ENCODE measurements at regions not wholly inside any gene's neighbourhood (a gene's known extent, or its start where the extent isn't known, plus 50 kb on each side); places are given as distances from the start of the nearest gene placed in this dataset.
"Not testable (repeated sequence)": the region's sequence is repeated elsewhere in the genome, so short reads cannot be mapped to it uniquely, and the experiment has no call there.

- Mint-ChIP-seq H3K27ac (no peak overlapping the region), H3K4me1 (no peaks in the 10 kb centered on the region), H3K4me3 (no peak overlapping the region), H3K36me3 (ENCODE audit: low read depth) (no peaks in the 10 kb centered on the region), H3K27me3 (peaks cover 14% of the 10 kb centered on the region)
- no peak for DNase-seq
- ATAC-seq: no peak
- no peaks in the 10 kb centered on the region for H3K9me3 ChIP-seq (ENCODE audit: control insufficient read depth, low read length, poor library complexity, severe bottlenecking)
Measured at GRCh38 chr5:53262348-53262970, 152.9 kb upstream of the MOCS2 start.

- H3K27ac Mint-ChIP-seq: no peak overlapping the region
- H3K9me3 ChIP-seq (ENCODE audit: control insufficient read depth, low read length, poor library complexity, severe bottlenecking): no peaks in the 10 kb centered on the region
- no peaks in the 10 kb centered on the region for H3K4me1 Mint-ChIP-seq
- no peaks in the 10 kb centered on the region for H3K36me3 Mint-ChIP-seq (ENCODE audit: low read depth)
- peaks cover 14% of the 10 kb centered on the region for H3K27me3 Mint-ChIP-seq
- no peak for DNase-seq
- no peak overlapping the region for H3K4me3 Mint-ChIP-seq
- ATAC-seq: no peak
Measured at GRCh38 chr5:53263151-53263550, 153.6 kb upstream of the MOCS2 start.

GRCh38 chr5:53265043-53265442 lies 155.5 kb upstream of the MOCS2 start:
- Mint-ChIP-seq H3K36me3 (ENCODE audit: low read depth) (no peaks in the 10 kb centered on the region), H3K4me1 (no peaks in the 10 kb centered on the region), H3K27ac (no peak overlapping the region), H3K4me3 (no peak overlapping the region), H3K27me3 (peaks cover 14% of the 10 kb centered on the region)
- DNase-seq (no peak), ATAC-seq (no peak)
- H3K9me3 ChIP-seq (ENCODE audit: control insufficient read depth, low read length, poor library complexity, severe bottlenecking): no peaks in the 10 kb centered on the region

- H3K27ac Mint-ChIP-seq; H3K4me1 Mint-ChIP-seq; DNase-seq; H3K9me3 ChIP-seq (ENCODE audit: control insufficient read depth, low read length, poor library complexity, severe bottlenecking); H3K4me3 Mint-ChIP-seq; ATAC-seq; H3K36me3 Mint-ChIP-seq (ENCODE audit: low read depth): not testable (repeated sequence)
- H3K27me3 Mint-ChIP-seq: peaks cover 14% of the 10 kb centered on the region
Measured at GRCh38 chr5:53268241-53268640, 158.7 kb upstream of the MOCS2 start.

GRCh38 chr5:53275666-53276065 lies 166.1 kb upstream of the MOCS2 start:
- no peaks in the 10 kb centered on the region for H3K9me3 ChIP-seq (ENCODE audit: control insufficient read depth, low read length, poor library complexity, severe bottlenecking)
- no peak overlapping the region for H3K4me3 Mint-ChIP-seq
- ATAC-seq: no peak
- H3K27ac Mint-ChIP-seq: no peak overlapping the region
- H3K27me3 Mint-ChIP-seq: no peaks in the 10 kb centered on the region
- H3K4me1 Mint-ChIP-seq: no peaks in the 10 kb centered on the region
- DNase-seq: no peak
- H3K36me3 Mint-ChIP-seq (ENCODE audit: low read depth): no peaks in the 10 kb centered on the region

- no peak for ATAC-seq
- Mint-ChIP-seq H3K36me3 (ENCODE audit: low read depth) (no peaks in the 10 kb centered on the region), H3K27me3 (no peaks in the 10 kb centered on the region), H3K27ac (no peak overlapping the region), H3K4me1 (no peaks in the 10 kb centered on the region), H3K4me3 (no peak overlapping the region)
- DNase-seq: no peak
- no peaks in the 10 kb centered on the region for H3K9me3 ChIP-seq (ENCODE audit: control insufficient read depth, low read length, poor library complexity, severe bottlenecking)
Measured at GRCh38 chr5:53276825-53277224, 167.3 kb upstream of the MOCS2 start.

- no peaks in the 10 kb centered on the region for H3K36me3 Mint-ChIP-seq (ENCODE audit: low read depth)
- no peaks in the 10 kb centered on the region for H3K4me1 Mint-ChIP-seq
- H3K4me3 Mint-ChIP-seq: no peak overlapping the region
- no peaks in the 10 kb centered on the region for H3K9me3 ChIP-seq (ENCODE audit: control insufficient read depth, low read length, poor library complexity, severe bottlenecking)
- ATAC-seq (no peak), DNase-seq (no peak)
- no peaks in the 10 kb centered on the region for H3K27me3 Mint-ChIP-seq
- no peak overlapping the region for H3K27ac Mint-ChIP-seq
Measured at GRCh38 chr5:53277491-53277890, 167.9 kb upstream of the MOCS2 start.

- no peaks in the 10 kb centered on the region for H3K4me1 Mint-ChIP-seq
- peaks cover 11% of the 10 kb centered on the region for H3K27me3 Mint-ChIP-seq
- H3K27ac Mint-ChIP-seq: no peak overlapping the region
- DNase-seq: no peak
- no peak overlapping the region for H3K4me3 Mint-ChIP-seq
- H3K9me3 ChIP-seq (ENCODE audit: control insufficient read depth, low read length, poor library complexity, severe bottlenecking): no peaks in the 10 kb centered on the region
- no peak for ATAC-seq
- no peaks in the 10 kb centered on the region for H3K36me3 Mint-ChIP-seq (ENCODE audit: low read depth)
Measured at GRCh38 chr5:53287573-53287972, 178.0 kb upstream of the MOCS2 start.

- no peak overlapping the region for H3K27ac Mint-ChIP-seq
- peaks cover 16% of the 10 kb centered on the region for H3K27me3 Mint-ChIP-seq
- H3K9me3 ChIP-seq (ENCODE audit: control insufficient read depth, low read length, poor library complexity, severe bottlenecking): no peaks in the 10 kb centered on the region
- H3K4me3 Mint-ChIP-seq: no peak overlapping the region
- ATAC-seq (no peak), DNase-seq (no peak)
- H3K36me3 Mint-ChIP-seq (ENCODE audit: low read depth): no peaks in the 10 kb centered on the region
- no peaks in the 10 kb centered on the region for H3K4me1 Mint-ChIP-seq
Measured at GRCh38 chr5:53288511-53288910, 179.0 kb upstream of the MOCS2 start.

GRCh38 chr5:53291047-53291446 lies 181.5 kb upstream of the MOCS2 start:
- DNase-seq (no peak), ATAC-seq (no peak)
- Mint-ChIP-seq H3K4me1 (no peaks in the 10 kb centered on the region), H3K27me3 (peaks cover 21% of the 10 kb centered on the region), H3K36me3 (ENCODE audit: low read depth) (no peaks in the 10 kb centered on the region), H3K4me3 (no peak overlapping the region), H3K27ac (no peak overlapping the region)
- H3K9me3 ChIP-seq (ENCODE audit: control insufficient read depth, low read length, poor library complexity, severe bottlenecking): no peaks in the 10 kb centered on the region

GRCh38 chr5:53291528-53291927 lies 182.0 kb upstream of the MOCS2 start:
- no peaks in the 10 kb centered on the region for H3K9me3 ChIP-seq (ENCODE audit: control insufficient read depth, low read length, poor library complexity, severe bottlenecking)
- no peak overlapping the region for H3K4me3 Mint-ChIP-seq
- ATAC-seq: no peak
- DNase-seq: no peak
- H3K4me1 Mint-ChIP-seq: no peaks in the 10 kb centered on the region
- peaks cover 21% of the 10 kb centered on the region for H3K27me3 Mint-ChIP-seq
- no peak overlapping the region for H3K27ac Mint-ChIP-seq
- H3K36me3 Mint-ChIP-seq (ENCODE audit: low read depth): no peaks in the 10 kb centered on the region

GRCh38 chr5:53298841-53299240 lies 181.6 kb upstream of the FST start:
- Mint-ChIP-seq H3K27ac (no peak overlapping the region), H3K27me3 (peaks cover 10% of the 10 kb centered on the region), H3K36me3 (ENCODE audit: low read depth) (no peaks in the 10 kb centered on the region), H3K4me1 (no peaks in the 10 kb centered on the region), H3K4me3 (no peak overlapping the region)
- ATAC-seq (no peak), DNase-seq (no peak)
- H3K9me3 ChIP-seq (ENCODE audit: control insufficient read depth, low read length, poor library complexity, severe bottlenecking): no peaks in the 10 kb centered on the region

GRCh38 chr5:53302529-53302928 lies 177.9 kb upstream of the FST start:
- H3K9me3 ChIP-seq (ENCODE audit: control insufficient read depth, low read length, poor library complexity, severe bottlenecking): no peaks in the 10 kb centered on the region
- DNase-seq (no peak), ATAC-seq (no peak)
- H3K36me3 Mint-ChIP-seq (ENCODE audit: low read depth): no peaks in the 10 kb centered on the region
- no peaks in the 10 kb centered on the region for H3K4me1 Mint-ChIP-seq
- no peak overlapping the region for H3K4me3 Mint-ChIP-seq
- H3K27me3 Mint-ChIP-seq: peaks cover 5% of the 10 kb centered on the region
- no peak overlapping the region for H3K27ac Mint-ChIP-seq

- ATAC-seq: no peak
- no peak for DNase-seq
- Mint-ChIP-seq H3K27me3 (peaks cover 5% of the 10 kb centered on the region), H3K4me3 (no peak overlapping the region), H3K27ac (no peak overlapping the region), H3K4me1 (no peaks in the 10 kb centered on the region), H3K36me3 (ENCODE audit: low read depth) (no peaks in the 10 kb centered on the region)
- H3K9me3 ChIP-seq (ENCODE audit: control insufficient read depth, low read length, poor library complexity, severe bottlenecking): no peaks in the 10 kb centered on the region
Measured at GRCh38 chr5:53303105-53303504, 177.3 kb upstream of the FST start.
